K562 (cell line): ENCODE measurements at regions not wholly inside any gene's neighbourhood (a gene's known extent, or its start where the extent isn't known, plus 50 kb on each side); places are given as distances from the start of the nearest gene placed in this dataset.

Experiments
- TF ChIP-seq, protein P1 (sequence below): fragments of 450-650 bp; IDR thresholded peaks from 2 replicates; pipeline ENCODE4 v1.6.1; 2016; ENCODE audit warnings: mild to moderate bottlenecking, moderate library complexity

DNA sequence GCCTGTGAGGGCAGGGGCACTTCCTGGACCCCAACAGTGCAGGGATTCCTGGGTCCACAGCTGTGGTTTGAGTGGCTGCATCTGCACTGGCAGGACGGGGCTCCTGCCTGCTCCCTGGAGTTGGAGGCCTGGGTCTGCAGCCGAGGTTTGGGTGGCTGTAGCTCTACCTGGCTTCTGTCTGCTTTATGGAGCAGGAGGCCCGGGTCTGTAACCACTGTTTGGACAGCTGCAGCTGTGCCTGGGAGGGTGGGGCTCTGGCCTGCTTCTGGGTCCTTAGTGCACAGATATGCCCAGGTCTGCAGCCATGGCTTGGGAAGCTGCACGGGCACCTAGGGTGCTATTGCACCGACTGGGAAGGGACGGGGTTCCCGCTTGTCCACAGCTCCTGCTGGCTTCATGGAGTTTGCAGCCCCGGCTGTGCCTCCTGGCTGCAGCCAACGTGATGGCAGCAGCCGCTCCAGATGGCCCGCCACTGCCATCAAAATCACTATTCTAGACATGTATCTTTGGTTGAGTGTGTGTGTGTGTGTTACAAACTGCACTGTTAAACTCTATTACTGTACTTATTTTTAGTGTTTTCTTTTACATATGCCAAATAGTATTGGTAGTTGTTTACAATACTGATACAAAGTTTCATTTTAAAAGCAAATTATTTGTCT, 412.3 kb upstream of the KIRREL3 start (continued):
- TF ChIP-seq, protein P1, sequence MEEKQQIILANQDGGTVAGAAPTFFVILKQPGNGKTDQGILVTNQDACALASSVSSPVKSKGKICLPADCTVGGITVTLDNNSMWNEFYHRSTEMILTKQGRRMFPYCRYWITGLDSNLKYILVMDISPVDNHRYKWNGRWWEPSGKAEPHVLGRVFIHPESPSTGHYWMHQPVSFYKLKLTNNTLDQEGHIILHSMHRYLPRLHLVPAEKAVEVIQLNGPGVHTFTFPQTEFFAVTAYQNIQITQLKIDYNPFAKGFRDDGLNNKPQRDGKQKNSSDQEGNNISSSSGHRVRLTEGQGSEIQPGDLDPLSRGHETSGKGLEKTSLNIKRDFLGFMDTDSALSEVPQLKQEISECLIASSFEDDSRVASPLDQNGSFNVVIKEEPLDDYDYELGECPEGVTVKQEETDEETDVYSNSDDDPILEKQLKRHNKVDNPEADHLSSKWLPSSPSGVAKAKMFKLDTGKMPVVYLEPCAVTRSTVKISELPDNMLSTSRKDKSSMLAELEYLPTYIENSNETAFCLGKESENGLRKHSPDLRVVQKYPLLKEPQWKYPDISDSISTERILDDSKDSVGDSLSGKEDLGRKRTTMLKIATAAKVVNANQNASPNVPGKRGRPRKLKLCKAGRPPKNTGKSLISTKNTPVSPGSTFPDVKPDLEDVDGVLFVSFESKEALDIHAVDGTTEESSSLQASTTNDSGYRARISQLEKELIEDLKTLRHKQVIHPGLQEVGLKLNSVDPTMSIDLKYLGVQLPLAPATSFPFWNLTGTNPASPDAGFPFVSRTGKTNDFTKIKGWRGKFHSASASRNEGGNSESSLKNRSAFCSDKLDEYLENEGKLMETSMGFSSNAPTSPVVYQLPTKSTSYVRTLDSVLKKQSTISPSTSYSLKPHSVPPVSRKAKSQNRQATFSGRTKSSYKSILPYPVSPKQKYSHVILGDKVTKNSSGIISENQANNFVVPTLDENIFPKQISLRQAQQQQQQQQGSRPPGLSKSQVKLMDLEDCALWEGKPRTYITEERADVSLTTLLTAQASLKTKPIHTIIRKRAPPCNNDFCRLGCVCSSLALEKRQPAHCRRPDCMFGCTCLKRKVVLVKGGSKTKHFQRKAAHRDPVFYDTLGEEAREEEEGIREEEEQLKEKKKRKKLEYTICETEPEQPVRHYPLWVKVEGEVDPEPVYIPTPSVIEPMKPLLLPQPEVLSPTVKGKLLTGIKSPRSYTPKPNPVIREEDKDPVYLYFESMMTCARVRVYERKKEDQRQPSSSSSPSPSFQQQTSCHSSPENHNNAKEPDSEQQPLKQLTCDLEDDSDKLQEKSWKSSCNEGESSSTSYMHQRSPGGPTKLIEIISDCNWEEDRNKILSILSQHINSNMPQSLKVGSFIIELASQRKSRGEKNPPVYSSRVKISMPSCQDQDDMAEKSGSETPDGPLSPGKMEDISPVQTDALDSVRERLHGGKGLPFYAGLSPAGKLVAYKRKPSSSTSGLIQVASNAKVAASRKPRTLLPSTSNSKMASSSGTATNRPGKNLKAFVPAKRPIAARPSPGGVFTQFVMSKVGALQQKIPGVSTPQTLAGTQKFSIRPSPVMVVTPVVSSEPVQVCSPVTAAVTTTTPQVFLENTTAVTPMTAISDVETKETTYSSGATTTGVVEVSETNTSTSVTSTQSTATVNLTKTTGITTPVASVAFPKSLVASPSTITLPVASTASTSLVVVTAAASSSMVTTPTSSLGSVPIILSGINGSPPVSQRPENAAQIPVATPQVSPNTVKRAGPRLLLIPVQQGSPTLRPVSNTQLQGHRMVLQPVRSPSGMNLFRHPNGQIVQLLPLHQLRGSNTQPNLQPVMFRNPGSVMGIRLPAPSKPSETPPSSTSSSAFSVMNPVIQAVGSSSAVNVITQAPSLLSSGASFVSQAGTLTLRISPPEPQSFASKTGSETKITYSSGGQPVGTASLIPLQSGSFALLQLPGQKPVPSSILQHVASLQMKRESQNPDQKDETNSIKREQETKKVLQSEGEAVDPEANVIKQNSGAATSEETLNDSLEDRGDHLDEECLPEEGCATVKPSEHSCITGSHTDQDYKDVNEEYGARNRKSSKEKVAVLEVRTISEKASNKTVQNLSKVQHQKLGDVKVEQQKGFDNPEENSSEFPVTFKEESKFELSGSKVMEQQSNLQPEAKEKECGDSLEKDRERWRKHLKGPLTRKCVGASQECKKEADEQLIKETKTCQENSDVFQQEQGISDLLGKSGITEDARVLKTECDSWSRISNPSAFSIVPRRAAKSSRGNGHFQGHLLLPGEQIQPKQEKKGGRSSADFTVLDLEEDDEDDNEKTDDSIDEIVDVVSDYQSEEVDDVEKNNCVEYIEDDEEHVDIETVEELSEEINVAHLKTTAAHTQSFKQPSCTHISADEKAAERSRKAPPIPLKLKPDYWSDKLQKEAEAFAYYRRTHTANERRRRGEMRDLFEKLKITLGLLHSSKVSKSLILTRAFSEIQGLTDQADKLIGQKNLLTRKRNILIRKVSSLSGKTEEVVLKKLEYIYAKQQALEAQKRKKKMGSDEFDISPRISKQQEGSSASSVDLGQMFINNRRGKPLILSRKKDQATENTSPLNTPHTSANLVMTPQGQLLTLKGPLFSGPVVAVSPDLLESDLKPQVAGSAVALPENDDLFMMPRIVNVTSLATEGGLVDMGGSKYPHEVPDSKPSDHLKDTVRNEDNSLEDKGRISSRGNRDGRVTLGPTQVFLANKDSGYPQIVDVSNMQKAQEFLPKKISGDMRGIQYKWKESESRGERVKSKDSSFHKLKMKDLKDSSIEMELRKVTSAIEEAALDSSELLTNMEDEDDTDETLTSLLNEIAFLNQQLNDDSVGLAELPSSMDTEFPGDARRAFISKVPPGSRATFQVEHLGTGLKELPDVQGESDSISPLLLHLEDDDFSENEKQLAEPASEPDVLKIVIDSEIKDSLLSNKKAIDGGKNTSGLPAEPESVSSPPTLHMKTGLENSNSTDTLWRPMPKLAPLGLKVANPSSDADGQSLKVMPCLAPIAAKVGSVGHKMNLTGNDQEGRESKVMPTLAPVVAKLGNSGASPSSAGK, result no peak
